Stimulated activated naive CD8-positive, alpha-beta T cell treated with anti-CD3 and anti-CD28 coated beads, Interleukin-15, Interleukin-2, amounts not matched to agents 100 ng/mL and 50 ng/mL, for 24 hours (primary cell): ENCODE measurements at regions not wholly inside any gene's neighbourhood (a gene's known extent, or its start where the extent isn't known, plus 50 kb on each side); places are given as distances from the start of the nearest gene placed in this dataset.
"Not testable (repeated sequence)": the region's sequence is repeated elsewhere in the genome, so short reads cannot be mapped to it uniquely, and the experiment has no call there.

Experiments
- H3K27ac Mint-ChIP-seq: one replicate; pipeline ENCODE4 v1.8.0; 2021; ENCODE audit warnings: mild to moderate bottlenecking, mixed read lengths
- H3K27me3 Mint-ChIP-seq: one replicate; pipeline ENCODE4 v1.8.0; 2021; ENCODE audit warnings: mixed read lengths
- H3K36me3 Mint-ChIP-seq: one replicate; pipeline ENCODE4 v1.8.0; 2021; ENCODE audit warnings: low read depth, mixed read lengths
- H3K4me1 Mint-ChIP-seq: one replicate; pipeline ENCODE4 v1.8.0; 2021; ENCODE audit warnings: low read depth, mixed read lengths
- H3K4me3 Mint-ChIP-seq: one replicate; pipeline ENCODE4 v1.8.0; 2021; ENCODE audit warnings: mild to moderate bottlenecking, mixed read lengths
- H3K9me3 Mint-ChIP-seq: one replicate; pipeline ENCODE4 v1.8.0; 2021; ENCODE audit warnings: mixed read lengths

DNA sequence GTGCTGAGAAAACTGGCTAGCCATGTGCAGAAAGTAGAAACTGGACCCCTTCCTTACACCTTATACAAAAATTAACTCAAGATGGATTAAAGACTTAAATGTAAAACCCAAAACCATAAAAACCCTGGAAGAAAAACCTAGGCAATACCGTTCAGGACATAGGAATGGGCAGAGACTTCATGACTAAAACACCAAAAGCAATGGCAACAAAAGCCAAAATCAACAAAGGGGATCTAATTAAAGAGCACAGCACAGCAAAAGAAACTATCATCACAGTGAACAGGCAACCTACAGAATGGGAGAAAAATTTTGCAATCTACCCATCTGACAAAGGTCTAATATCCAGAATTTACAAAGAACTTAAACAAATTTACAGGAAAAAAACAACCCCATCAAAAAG, 575.2 kb upstream of the ADAMTS5 start:
- H3K36me3 Mint-ChIP-seq, H3K27ac Mint-ChIP-seq, H3K9me3 Mint-ChIP-seq: not testable (repeated sequence)

DNA sequence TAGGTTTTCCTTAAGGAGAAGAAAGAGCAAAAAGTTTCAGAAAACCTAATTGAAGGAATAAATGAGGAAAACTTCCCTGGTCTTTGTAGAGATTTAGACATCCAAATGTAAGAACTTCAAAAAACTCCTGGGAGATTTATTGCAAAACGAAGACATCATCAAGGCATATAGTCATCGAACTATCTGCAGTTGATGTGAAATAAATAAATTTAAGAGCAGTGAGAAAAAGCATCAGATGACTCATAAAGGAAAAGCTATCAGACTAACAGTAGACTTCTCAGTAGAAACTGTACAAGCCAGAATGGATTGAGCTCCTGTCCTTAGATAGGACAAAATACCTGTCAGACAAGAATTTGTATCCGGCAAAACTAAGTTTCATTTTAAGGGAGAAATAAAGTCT, 569.4 kb upstream of the ADAMTS5 start:
- Mint-ChIP-seq H3K4me1 (no peaks in the 10 kb centered on the region), H3K27ac (no peak overlapping the region), H3K36me3 (no peaks in the 10 kb centered on the region), H3K27me3 (no peaks in the 10 kb centered on the region), H3K9me3 (no peaks in the 10 kb centered on the region), H3K4me3 (no peak overlapping the region)

More for the DNA sequence above, 575.2 kb upstream of the ADAMTS5 start:
- not testable (repeated sequence) for H3K4me1 Mint-ChIP-seq, H3K27me3 Mint-ChIP-seq, H3K4me3 Mint-ChIP-seq

DNA sequence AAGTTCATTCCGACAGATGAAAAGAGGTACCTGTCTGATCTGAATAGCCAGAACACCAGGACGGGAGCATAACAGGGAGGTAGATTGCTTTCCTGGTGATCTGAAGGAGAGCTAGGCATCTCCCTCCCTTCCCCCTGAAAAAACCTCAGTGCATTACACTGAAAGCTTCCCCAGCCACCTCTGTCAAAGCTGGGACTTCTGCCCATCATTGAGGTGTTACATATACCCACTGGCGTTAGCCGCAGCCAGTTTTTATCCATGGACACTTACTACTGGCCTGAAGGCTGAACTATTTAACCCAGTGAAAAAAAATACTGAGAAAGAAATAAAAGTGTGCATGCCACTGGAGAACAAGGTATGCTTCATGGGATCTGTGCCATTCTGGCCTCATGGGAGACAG, 568.3 kb upstream of the ADAMTS5 start:
- H3K27me3 Mint-ChIP-seq: no peaks in the 10 kb centered on the region
- H3K36me3 Mint-ChIP-seq: no peaks in the 10 kb centered on the region
- no peak overlapping the region for H3K27ac Mint-ChIP-seq
- H3K9me3 Mint-ChIP-seq: no peaks in the 10 kb centered on the region
- no peak overlapping the region for H3K4me3 Mint-ChIP-seq
- no peaks in the 10 kb centered on the region for H3K4me1 Mint-ChIP-seq

DNA sequence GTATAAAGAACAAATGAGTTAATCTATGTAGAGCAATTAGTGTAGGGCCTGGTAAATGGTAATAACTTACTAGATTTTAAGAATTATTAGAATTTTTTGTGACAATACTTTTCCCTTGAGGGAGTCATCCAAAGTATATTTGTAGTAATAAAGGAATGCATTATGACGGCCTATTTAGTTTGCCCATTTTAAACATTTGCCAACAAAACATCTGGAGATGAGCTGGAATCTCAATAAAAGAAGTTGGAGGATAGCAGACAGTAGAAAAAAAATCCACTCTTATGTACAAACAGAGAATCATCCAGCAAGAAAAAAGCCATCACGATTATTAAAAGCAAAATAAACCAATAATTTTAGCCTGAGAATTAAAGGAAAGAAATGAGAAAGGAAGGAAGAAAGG, 567.3 kb upstream of the ADAMTS5 start:
- H3K9me3 Mint-ChIP-seq: no peaks in the 10 kb centered on the region
- no peak overlapping the region for H3K27ac Mint-ChIP-seq
- no peaks in the 10 kb centered on the region for H3K27me3 Mint-ChIP-seq
- H3K36me3 Mint-ChIP-seq: no peaks in the 10 kb centered on the region
- no peak overlapping the region for H3K4me3 Mint-ChIP-seq
- no peaks in the 10 kb centered on the region for H3K4me1 Mint-ChIP-seq

DNA sequence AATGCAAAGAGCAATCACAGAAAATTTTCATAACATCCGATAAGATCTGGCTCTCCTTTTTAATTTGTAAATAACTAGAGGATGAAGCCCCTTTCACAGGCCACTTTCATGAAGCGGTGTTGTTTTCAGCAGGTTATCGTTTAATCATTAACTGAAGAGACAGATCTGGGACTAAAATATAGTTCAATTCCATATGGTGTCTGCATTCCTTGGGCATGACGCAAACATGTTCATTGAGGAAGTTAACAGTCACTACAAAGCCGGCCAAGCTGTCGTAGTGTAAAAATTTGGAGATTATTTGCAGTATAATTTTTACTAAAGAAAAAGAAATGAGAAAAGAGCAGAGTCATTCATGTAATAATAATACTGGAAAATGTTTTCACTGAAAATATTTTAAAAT, 565.2 kb upstream of the ADAMTS5 start:
- no peak overlapping the region for H3K27ac Mint-ChIP-seq
- no peaks in the 10 kb centered on the region for H3K27me3 Mint-ChIP-seq
- no peak overlapping the region for H3K4me3 Mint-ChIP-seq
- peaks cover 4% of the 10 kb centered on the region for H3K9me3 Mint-ChIP-seq
- no peaks in the 10 kb centered on the region for H3K36me3 Mint-ChIP-seq
- H3K4me1 Mint-ChIP-seq: no peaks in the 10 kb centered on the region

DNA sequence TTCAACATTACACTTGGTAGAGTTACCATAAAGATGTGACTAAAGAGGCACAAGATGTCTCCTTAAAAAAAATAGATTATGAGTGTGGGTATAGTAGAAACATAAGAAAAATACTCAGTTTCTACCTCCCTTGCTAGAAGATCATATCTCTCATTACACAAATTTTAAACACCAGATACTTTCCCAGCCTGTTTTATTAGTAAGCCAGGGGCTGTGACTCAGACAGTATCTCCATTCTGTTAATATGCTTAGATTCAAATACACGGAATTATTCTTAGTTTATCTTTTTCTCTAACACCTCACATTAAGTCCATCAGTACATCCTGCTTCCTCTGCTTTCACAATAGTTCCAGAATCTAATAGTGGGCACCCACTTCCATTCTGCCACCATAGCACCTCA, 561.8 kb upstream of the ADAMTS5 start:
- no peaks in the 10 kb centered on the region for H3K4me1 Mint-ChIP-seq
- H3K27ac Mint-ChIP-seq: no peak overlapping the region
- H3K36me3 Mint-ChIP-seq: no peaks in the 10 kb centered on the region
- peaks cover 11% of the 10 kb centered on the region for H3K9me3 Mint-ChIP-seq
- H3K4me3 Mint-ChIP-seq: no peak overlapping the region
- no peaks in the 10 kb centered on the region for H3K27me3 Mint-ChIP-seq

DNA sequence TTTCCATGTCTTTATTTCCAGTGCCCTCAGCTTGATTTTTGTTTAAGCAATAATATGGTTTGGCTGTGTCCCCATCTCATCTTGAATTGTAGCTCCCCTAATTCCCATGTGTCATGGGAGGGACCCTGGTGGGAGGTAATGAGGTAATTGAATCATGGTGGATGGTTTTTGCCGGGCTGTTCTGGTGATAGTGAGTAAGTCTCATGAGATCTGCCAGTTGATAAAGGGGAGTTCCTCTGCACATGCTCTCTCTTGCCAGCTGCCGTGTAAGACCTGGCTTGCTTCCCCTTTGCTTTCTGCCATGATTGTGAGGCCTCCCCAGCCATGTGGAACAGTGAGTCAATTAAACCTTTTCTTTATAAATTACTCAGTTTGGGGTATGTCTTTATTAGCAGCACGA, 559.6 kb upstream of the ADAMTS5 start:
- Mint-ChIP-seq H3K9me3 (peaks cover 11% of the 10 kb centered on the region), H3K27me3 (no peaks in the 10 kb centered on the region), H3K27ac (no peak overlapping the region), H3K4me1 (no peaks in the 10 kb centered on the region), H3K4me3 (no peak overlapping the region), H3K36me3 (no peaks in the 10 kb centered on the region)

DNA sequence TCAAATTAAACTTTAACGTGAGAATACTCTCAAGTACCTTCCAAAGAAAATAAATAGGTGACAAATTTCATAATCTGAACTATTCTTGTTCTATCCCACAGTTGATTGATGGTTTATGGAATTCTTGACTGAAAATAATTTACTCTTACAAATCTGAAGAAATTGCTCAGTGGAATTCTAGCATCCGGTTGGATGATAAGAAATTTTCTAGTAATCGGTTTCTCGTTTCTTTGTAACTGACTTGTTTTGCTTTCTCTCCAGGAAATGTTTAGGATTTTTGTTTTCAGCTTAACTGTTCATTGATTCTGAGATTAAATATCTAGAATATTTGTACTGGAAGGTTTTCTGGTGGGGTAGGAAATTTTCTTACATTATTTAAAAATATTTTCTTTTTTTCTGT, 558.9 kb upstream of the ADAMTS5 start:
- H3K9me3 Mint-ChIP-seq: peaks cover 13% of the 10 kb centered on the region
- H3K27ac Mint-ChIP-seq: no peak overlapping the region
- no peak overlapping the region for H3K4me3 Mint-ChIP-seq
- no peaks in the 10 kb centered on the region for H3K4me1 Mint-ChIP-seq
- H3K27me3 Mint-ChIP-seq: no peaks in the 10 kb centered on the region
- H3K36me3 Mint-ChIP-seq: no peaks in the 10 kb centered on the region

DNA sequence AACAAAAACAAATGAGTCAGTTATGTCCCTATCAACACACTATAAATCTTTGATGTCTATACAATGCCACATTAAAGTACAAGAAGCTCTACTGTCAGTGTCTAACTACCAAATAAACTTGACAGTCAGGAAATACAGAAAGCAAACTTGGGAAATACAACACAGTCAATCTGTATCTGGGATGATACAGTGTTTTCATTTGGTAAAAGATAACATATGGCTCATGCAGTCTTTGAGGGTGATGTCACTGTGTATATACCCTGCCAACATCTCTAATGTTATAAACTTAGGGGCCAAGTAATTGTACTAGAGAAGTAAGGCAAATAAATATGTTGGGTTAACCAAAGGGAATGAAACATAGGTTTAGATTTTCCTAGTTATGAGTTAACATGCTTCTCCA, 552.5 kb upstream of the ADAMTS5 start:
- peaks cover 22% of the 10 kb centered on the region for H3K9me3 Mint-ChIP-seq
- H3K4me3 Mint-ChIP-seq: no peak overlapping the region
- no peaks in the 10 kb centered on the region for H3K4me1 Mint-ChIP-seq
- no peaks in the 10 kb centered on the region for H3K36me3 Mint-ChIP-seq
- no peak overlapping the region for H3K27ac Mint-ChIP-seq
- H3K27me3 Mint-ChIP-seq: no peaks in the 10 kb centered on the region

DNA sequence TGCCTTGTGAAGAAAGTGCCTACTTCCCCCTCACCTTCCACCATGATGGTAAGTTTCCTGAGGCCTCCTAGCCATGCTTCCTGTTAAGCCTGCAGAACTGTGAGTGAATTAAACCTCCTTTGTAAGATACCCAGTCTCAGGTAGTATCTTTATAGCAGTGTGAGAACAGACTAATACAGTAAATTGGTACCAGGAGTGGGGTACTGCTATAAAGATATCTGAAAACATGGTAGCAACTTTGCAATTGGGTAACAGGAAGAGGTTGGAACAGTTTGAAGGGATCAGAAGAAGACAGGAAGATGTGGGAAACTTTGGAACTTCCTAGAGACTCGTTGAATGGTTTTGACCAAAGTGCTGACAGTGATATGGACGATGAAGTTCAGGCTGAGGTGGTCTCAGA, 550.3 kb upstream of the ADAMTS5 start:
- not testable (repeated sequence) for H3K27me3 Mint-ChIP-seq, H3K4me1 Mint-ChIP-seq, H3K4me3 Mint-ChIP-seq, H3K27ac Mint-ChIP-seq, H3K36me3 Mint-ChIP-seq
- H3K9me3 Mint-ChIP-seq: peaks cover 22% of the 10 kb centered on the region

DNA sequence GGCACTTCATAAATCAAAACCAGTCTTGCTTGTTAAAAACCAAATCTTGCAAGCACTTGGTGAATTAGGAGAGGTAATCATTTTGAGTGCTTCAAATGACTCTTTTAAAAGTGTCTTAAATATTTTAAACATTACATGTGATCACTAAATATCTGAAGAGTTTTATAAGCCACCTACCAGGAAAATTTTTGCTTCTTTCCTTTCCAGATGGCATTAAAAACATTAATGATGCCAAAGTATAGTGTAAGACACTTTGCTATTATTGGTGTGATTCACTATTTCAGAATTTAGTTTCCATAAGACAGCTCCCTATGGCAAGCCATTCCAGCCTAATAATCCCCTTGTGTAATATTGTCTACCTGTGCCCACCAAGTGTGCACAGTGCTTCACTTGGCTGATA, 548.8 kb upstream of the ADAMTS5 start:
- H3K27ac Mint-ChIP-seq: no peak overlapping the region
- H3K9me3 Mint-ChIP-seq: peaks cover 19% of the 10 kb centered on the region
- H3K4me3 Mint-ChIP-seq: no peak overlapping the region
- no peaks in the 10 kb centered on the region for H3K27me3 Mint-ChIP-seq
- H3K36me3 Mint-ChIP-seq: no peaks in the 10 kb centered on the region
- H3K4me1 Mint-ChIP-seq: no peaks in the 10 kb centered on the region

DNA sequence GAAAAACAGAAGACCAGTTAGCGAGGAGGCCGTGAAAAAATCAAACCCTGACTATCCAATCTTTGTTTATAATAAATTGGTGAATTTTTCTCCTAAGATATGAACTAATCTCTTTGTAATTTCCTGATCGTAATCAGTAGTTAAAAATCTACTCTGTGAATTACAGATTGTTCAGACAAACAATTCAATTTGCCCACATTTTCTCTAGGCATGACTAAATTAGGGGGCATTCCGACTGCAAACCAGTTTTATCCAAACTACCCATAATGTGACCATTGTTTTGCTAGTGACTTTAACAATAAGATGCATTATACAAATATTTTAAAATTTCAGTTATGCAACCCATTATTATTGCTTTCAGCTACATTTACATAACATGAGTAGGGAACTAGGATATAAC, 546.9 kb upstream of the ADAMTS5 start:
- Mint-ChIP-seq H3K9me3 (peaks cover 14% of the 10 kb centered on the region), H3K4me3 (no peak overlapping the region), H3K27me3 (no peaks in the 10 kb centered on the region), H3K36me3 (no peaks in the 10 kb centered on the region), H3K27ac (no peak overlapping the region), H3K4me1 (no peaks in the 10 kb centered on the region)

DNA sequence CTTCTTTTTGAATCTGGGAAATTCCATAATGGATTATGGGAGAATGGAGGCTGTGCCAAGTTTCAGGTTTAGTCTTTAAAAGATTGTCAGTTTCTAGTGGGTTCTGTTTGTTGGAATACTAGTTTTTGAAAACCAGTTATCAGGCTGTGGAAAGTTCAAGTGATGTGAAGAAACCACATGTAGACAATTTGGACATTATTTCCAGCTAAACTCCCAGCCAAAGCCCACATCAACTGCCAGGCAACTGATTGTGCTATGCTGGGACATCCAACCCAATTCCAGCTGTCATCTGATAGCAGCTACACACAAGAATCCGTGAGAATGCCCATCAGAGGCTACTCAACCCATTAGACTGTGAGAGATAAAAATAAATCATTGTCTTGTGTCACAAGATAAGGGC, 546.1 kb upstream of the ADAMTS5 start:
- Mint-ChIP-seq H3K4me1 (no peaks in the 10 kb centered on the region), H3K27me3 (no peaks in the 10 kb centered on the region), H3K9me3 (peaks cover 9% of the 10 kb centered on the region), H3K36me3 (no peaks in the 10 kb centered on the region), H3K27ac (no peak overlapping the region), H3K4me3 (no peak overlapping the region)

DNA sequence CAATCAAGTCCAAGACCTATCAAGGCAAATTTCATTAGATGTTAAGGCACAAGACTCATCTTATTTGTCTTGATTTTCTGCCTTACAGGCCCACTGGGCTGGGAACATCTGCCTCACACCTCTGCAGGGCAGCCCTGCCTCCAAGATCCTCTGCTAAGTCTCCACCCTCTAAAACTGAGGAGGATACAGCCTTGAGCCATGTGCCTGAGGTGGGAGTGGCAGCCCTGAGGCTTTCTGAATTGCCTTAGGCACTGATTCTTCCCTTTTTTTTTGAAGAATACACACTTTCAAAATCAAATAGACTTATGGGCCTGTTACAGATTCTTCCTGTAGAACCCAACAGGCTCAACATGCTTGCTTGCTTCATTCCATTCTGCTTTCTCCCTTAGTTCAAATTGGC, 544.3 kb upstream of the ADAMTS5 start:
- Mint-ChIP-seq H3K4me3 (no peak overlapping the region), H3K27me3 (no peaks in the 10 kb centered on the region), H3K9me3 (no peaks in the 10 kb centered on the region), H3K4me1 (no peaks in the 10 kb centered on the region), H3K36me3 (no peaks in the 10 kb centered on the region), H3K27ac (no peak overlapping the region)

DNA sequence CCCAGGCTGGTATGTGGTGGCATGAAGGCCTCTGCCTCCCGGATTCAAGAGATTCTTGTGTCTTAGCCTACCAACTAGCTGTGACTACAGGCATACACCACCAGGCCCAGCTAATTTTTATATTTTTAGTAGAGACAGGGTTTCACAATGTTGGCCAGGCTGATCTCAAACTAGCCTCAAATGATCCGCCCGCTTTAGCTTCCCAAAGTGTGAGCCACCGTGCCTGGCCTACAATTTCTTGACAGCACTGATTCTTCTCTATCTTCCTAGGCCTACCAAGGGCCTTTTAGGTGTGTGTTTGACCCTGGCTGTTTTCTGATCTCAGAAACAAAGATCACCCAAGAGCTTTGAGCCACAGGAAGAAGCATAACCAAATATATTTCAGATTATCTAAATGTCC, 540.8 kb upstream of the ADAMTS5 start:
- Mint-ChIP-seq H3K36me3 (no peaks in the 10 kb centered on the region), H3K27ac (no peak overlapping the region), H3K4me3 (no peak overlapping the region), H3K4me1 (no peaks in the 10 kb centered on the region), H3K9me3 (no peaks in the 10 kb centered on the region), H3K27me3 (no peaks in the 10 kb centered on the region)

DNA sequence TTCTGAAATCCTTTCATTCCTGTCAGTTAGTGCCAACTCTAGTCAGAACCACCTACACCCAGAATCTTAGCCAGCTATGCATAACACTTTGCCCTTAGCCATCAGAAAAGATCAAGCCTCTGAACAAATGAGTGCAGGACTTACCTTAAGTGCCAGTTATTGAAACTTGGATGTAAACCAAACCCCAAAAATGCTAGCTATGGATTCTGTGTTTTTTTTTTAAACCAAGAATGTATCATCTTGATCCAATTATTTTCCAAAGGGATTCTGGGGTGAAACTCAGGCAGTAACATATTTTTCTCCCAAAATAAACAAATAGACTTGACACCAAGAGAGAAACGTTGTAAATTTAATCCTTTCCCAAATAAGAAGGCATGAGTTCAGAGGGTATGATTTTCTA, 538.6 kb upstream of the ADAMTS5 start:
- Mint-ChIP-seq H3K36me3 (no peaks in the 10 kb centered on the region), H3K4me3 (no peak overlapping the region), H3K27me3 (no peaks in the 10 kb centered on the region), H3K9me3 (no peaks in the 10 kb centered on the region), H3K27ac (no peak overlapping the region), H3K4me1 (no peaks in the 10 kb centered on the region)

DNA sequence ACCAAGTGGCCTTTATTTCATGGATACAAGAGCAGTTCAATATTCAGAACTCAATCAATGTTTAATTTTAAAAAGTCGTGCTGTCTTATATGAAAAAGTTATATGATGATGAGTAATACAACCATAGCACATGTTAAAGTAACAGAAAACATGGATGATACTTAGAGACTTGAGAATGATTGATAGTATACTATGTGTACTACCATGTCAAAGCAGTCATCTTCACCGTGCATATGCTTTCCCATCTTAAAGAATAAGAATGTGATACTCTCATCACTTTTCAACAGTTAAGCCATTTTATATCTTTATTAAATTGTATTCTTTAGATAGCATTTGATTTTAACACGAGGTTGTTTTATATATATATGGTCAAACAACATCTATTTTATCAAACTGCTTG, 535.9 kb upstream of the ADAMTS5 start:
- no peak overlapping the region for H3K27ac Mint-ChIP-seq
- H3K4me1 Mint-ChIP-seq: no peaks in the 10 kb centered on the region
- no peak overlapping the region for H3K4me3 Mint-ChIP-seq
- H3K9me3 Mint-ChIP-seq: no peaks in the 10 kb centered on the region
- H3K36me3 Mint-ChIP-seq: no peaks in the 10 kb centered on the region
- no peaks in the 10 kb centered on the region for H3K27me3 Mint-ChIP-seq
